HG03064 (cell line): ENCODE measurements at regions not wholly inside any gene's neighbourhood (a gene's known extent, or its start where the extent isn't known, plus 50 kb on each side); places are given as distances from the start of the nearest gene placed in this dataset.
A peak's percentile ranks its signal among the peaks of the same experiment; 100 is the strongest.
"Not testable (repeated sequence)": the region's sequence is repeated elsewhere in the genome, so short reads cannot be mapped to it uniquely, and the experiment has no call there.

Source experiments
- ATAC-seq: cut with Tn5 transposase; IDR thresholded peaks from one replicate; pipeline ENCODE4 v1.9.1; 2021; ENCODE audit warnings: low read depth; ENCODE audit not compliant: unreplicated experiment

GRCh38 chr9:31027678-31028077 lies 1356.8 kb upstream of the ACO1 start:
- no peak for ATAC-seq

- no peak for ATAC-seq
These were observed 1356.3 kb upstream of the ACO1 start for GRCh38 chr9:31028137-31028536.

- no peak for ATAC-seq
These were observed 1353.7 kb upstream of the ACO1 start for GRCh38 chr9:31030741-31031202.

GRCh38 chr9:31032206-31032605 lies 1352.2 kb upstream of the ACO1 start:
- ATAC-seq, result no peak

- ATAC-seq, result no peak
These were observed 1350.1 kb upstream of the ACO1 start for GRCh38 chr9:31034311-31034710.

GRCh38 chr9:31040564-31040963 lies 1343.9 kb upstream of the ACO1 start:
- ATAC-seq, result no peak

- ATAC-seq, result no peak
These were observed 1338.6 kb upstream of the ACO1 start for GRCh38 chr9:31045810-31046209.

- ATAC-seq, result not testable (repeated sequence)
These were observed 1322.9 kb upstream of the ACO1 start for GRCh38 chr9:31061592-31061991.

GRCh38 chr9:31065691-31066090 lies 1318.8 kb upstream of the ACO1 start:
- ATAC-seq, result no peak

- no peak for ATAC-seq
These were observed 1317.0 kb upstream of the ACO1 start for GRCh38 chr9:31067418-31067817.

GRCh38 chr9:31071606-31072286 lies 1312.7 kb upstream of the ACO1 start:
- no peak for ATAC-seq

- ATAC-seq, result no peak
These were observed 1306.3 kb upstream of the ACO1 start for GRCh38 chr9:31078175-31078574.

- ATAC-seq, result no peak
These were observed 1300.1 kb upstream of the ACO1 start for GRCh38 chr9:31084350-31084749.

GRCh38 chr9:31089549-31090221 lies 1294.8 kb upstream of the ACO1 start:
- no peak for ATAC-seq

- no peak for ATAC-seq
These were observed 1284.1 kb upstream of the ACO1 start for GRCh38 chr9:31100311-31100710.

- no peak for ATAC-seq
These were observed 1280.6 kb upstream of the ACO1 start for GRCh38 chr9:31103836-31104235.

GRCh38 chr9:31104249-31104648 lies 1280.2 kb upstream of the ACO1 start:
- no peak for ATAC-seq

- no peak for ATAC-seq
These were observed 1272.0 kb upstream of the ACO1 start for GRCh38 chr9:31112491-31112890.

- ATAC-seq, result no peak
These were observed 1270.1 kb upstream of the ACO1 start for GRCh38 chr9:31114346-31114745.

GRCh38 chr9:31119890-31120454 lies 1264.5 kb upstream of the ACO1 start:
- peak; percentile 82 for ATAC-seq

- ATAC-seq, result no peak
These were observed 1260.1 kb upstream of the ACO1 start for GRCh38 chr9:31124389-31124788.

- no peak for ATAC-seq
These were observed 1248.9 kb upstream of the ACO1 start for GRCh38 chr9:31135567-31135966.
